ENCODE measurements at regions not wholly inside any gene's neighbourhood (a gene's known extent, or its start where the extent isn't known, plus 50 kb on each side); places are given as distances from the start of the nearest gene placed in this dataset.

- FAIRE-seq: no peak
- Histone ChIP-seq H3K36me3 (ENCODE audit: control insufficient read depth in 2 of 3, insufficient read depth in 3 of 3, low read length in 3 of 3) (no peaks in the 10 kb centered on the region), H3K9ac (ENCODE audit: low read length in 3 of 3) (no peak overlapping the region), H3K27me3 (ENCODE audit: control insufficient read depth, insufficient read depth, low read length) (no peaks in the 10 kb centered on the region), H3K4me3 (ENCODE audit: low read length in 3 of 3) (no peak overlapping the region), H3K9me3 (ENCODE audit: control insufficient read depth in 2 of 3, insufficient read depth in 1 of 3, low read length in 3 of 3) (no peaks in the 10 kb centered on the region), H3K27ac (ENCODE audit: low read depth in 2 of 2, low read length in 2 of 2) (no peak overlapping the region), H3K4me1 (ENCODE audit: control insufficient read depth in 2 of 3, insufficient read depth in 2 of 3, low read depth in 1 of 3, low read length in 3 of 3) (no peaks in the 10 kb centered on the region)
- intact Hi-C loops (cut with DNase I): no loop called here
- no peak for TF ChIP-seq CTCF (IDR thresholded peaks at IDR 0.05; ENCODE audit: borderline replicate concordance, extremely low read depth, insufficient read depth)
- no peak for DNase-seq
Observed at GRCh38 chr4:171256223-171256622, 557.0 kb upstream of the GALNTL6 start.

GRCh38 chr4:171246948-171247347, 566.3 kb upstream of the GALNTL6 start:
- H3K27me3 ChIP-seq (ENCODE audit: control insufficient read depth, insufficient read depth, low read length): no peaks in the 10 kb centered on the region
- H3K36me3 ChIP-seq (ENCODE audit: control insufficient read depth in 2 of 3, insufficient read depth in 3 of 3, low read length in 3 of 3): no peaks in the 10 kb centered on the region
- no peak overlapping the region for H3K4me3 ChIP-seq (ENCODE audit: low read length in 3 of 3)
- H3K9me3 ChIP-seq (ENCODE audit: control insufficient read depth in 2 of 3, insufficient read depth in 1 of 3, low read length in 3 of 3): no peaks in the 10 kb centered on the region
- FAIRE-seq (peak; percentile 82), DNase-seq (no peak)
- intact Hi-C loops (cut with DNase I): no loop called here
- H3K27ac ChIP-seq (ENCODE audit: low read depth in 2 of 2, low read length in 2 of 2): no peak overlapping the region
- no peaks in the 10 kb centered on the region for H3K4me1 ChIP-seq (ENCODE audit: control insufficient read depth in 2 of 3, insufficient read depth in 2 of 3, low read depth in 1 of 3, low read length in 3 of 3)
- no peak overlapping the region for H3K9ac ChIP-seq (ENCODE audit: low read length in 3 of 3)
- no peak for TF ChIP-seq CTCF (IDR thresholded peaks at IDR 0.05; ENCODE audit: borderline replicate concordance, extremely low read depth, insufficient read depth)

GRCh38 chr4:171242831-171243230, 570.4 kb upstream of the GALNTL6 start:
- Histone ChIP-seq H3K36me3 (ENCODE audit: control insufficient read depth in 2 of 3, insufficient read depth in 3 of 3, low read length in 3 of 3) (no peaks in the 10 kb centered on the region), H3K9ac (ENCODE audit: low read length in 3 of 3) (no peak overlapping the region), H3K27me3 (ENCODE audit: control insufficient read depth, insufficient read depth, low read length) (no peaks in the 10 kb centered on the region), H3K4me1 (ENCODE audit: control insufficient read depth in 2 of 3, insufficient read depth in 2 of 3, low read depth in 1 of 3, low read length in 3 of 3) (no peaks in the 10 kb centered on the region), H3K9me3 (ENCODE audit: control insufficient read depth in 2 of 3, insufficient read depth in 1 of 3, low read length in 3 of 3) (no peaks in the 10 kb centered on the region), H3K27ac (ENCODE audit: low read depth in 2 of 2, low read length in 2 of 2) (no peak overlapping the region), H3K4me3 (ENCODE audit: low read length in 3 of 3) (no peak overlapping the region)
- no peak for DNase-seq
- intact Hi-C loops (cut with DNase I): no loop called here
- no peak for FAIRE-seq
- TF ChIP-seq CTCF (IDR thresholded peaks at IDR 0.05; ENCODE audit: borderline replicate concordance, extremely low read depth, insufficient read depth): no peak

GRCh38 chr4:171239196-171239595, 574.0 kb upstream of the GALNTL6 start:
- Histone ChIP-seq H3K4me3 (ENCODE audit: low read length in 3 of 3) (no peak overlapping the region), H3K4me1 (ENCODE audit: control insufficient read depth in 2 of 3, insufficient read depth in 2 of 3, low read depth in 1 of 3, low read length in 3 of 3) (no peaks in the 10 kb centered on the region), H3K9me3 (ENCODE audit: control insufficient read depth in 2 of 3, insufficient read depth in 1 of 3, low read length in 3 of 3) (no peaks in the 10 kb centered on the region), H3K9ac (ENCODE audit: low read length in 3 of 3) (no peak overlapping the region), H3K27me3 (ENCODE audit: control insufficient read depth, insufficient read depth, low read length) (no peaks in the 10 kb centered on the region), H3K27ac (ENCODE audit: low read depth in 2 of 2, low read length in 2 of 2) (no peak overlapping the region), H3K36me3 (ENCODE audit: control insufficient read depth in 2 of 3, insufficient read depth in 3 of 3, low read length in 3 of 3) (no peaks in the 10 kb centered on the region)
- DNase-seq (no peak), FAIRE-seq (peak; percentile 64)
- intact Hi-C loops (cut with DNase I): no loop called here
- no peak for TF ChIP-seq CTCF (IDR thresholded peaks at IDR 0.05; ENCODE audit: borderline replicate concordance, extremely low read depth, insufficient read depth)

All from kidney (tissue), 13 donors.